ENCODE measurements at regions not wholly inside any gene's neighbourhood (a gene's known extent, or its start where the extent isn't known, plus 50 kb on each side); places are given as distances from the start of the nearest gene placed in this dataset.

- DNase-seq = no peak
Observed at GRCh38 chr6:99138445-99138844, 190.7 kb upstream of the FBXL4 start.

- no peak for DNase-seq
Observed at GRCh38 chr6:99137314-99137713, 189.6 kb upstream of the FBXL4 start.

GRCh38 chr6:99136488-99136887, 188.7 kb upstream of the FBXL4 start:
- DNase-seq = no peak

DNA sequence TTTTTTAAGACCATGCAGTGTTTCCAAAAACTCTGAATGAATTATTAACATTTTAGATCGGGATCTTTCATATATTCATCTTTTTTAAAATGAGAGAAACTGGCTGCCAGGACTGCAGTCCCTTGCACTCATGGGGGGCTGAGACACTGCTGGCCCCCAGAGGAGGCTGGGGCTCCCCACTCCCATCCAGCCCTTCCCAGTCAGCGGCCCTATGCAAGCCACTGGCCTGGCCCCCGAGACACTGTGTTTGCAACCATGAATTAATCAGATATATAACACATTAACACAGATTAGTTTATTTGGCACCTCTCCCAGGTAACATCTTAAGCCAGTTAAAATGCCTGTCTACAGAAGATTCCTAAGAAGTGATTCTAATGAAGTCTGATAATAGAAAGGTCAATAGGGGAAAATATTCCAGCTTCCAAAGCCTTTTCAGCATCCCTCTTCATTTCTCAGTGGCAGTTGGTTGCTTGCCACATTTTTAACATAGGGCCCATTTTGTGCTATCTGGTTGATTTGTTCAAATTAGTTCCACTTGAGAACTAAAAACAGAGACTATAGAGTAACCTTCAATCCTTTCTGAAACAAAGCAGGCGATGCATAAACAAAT, 184.4 kb upstream of the FBXL4 start:
- DNase-seq = no peak

- DNase-seq = no peak
Observed at GRCh38 chr6:99130897-99131873, 183.4 kb upstream of the FBXL4 start.

DNA sequence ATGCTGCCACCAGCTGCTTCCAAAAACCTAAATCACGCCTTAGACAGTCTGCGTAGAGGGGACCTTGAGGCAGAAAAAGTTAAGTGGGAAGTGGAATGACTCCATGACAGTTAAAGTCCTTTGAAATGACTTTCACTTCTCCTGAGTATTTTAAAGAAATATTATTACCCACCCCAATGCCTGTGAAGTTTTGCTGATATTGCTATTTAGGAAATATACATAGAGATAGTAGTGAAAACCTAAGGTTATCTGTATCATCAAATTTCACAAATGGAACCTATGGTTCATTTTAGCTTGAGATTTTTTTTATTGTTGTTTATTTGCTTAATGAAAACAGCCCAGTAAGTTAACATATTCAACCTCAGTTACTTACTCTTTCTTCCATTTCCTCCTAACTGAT, 182.1 kb upstream of the FBXL4 start:
- no peak for DNase-seq

DNA sequence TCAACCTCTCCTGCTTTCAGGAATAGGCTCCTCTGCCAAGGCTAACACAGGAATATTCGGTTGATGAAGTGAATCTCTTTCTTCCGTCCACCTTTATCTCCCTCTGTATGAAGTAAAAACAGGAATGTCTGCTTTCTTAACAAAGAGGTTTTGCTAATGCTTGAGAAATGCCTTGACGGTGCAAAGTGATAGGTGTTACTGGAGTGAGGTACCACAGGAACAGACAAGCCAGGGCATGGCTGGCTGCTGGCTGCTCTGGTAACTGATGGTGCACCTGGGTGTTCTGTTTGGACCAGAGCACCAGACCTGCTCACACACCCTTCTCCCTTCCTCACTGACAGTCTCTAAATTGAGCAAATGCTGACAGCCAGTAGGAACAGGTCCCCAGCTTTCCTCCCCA, 174.0 kb upstream of the FBXL4 start:
- no peak for DNase-seq

- DNase-seq = no peak
Observed at GRCh38 chr6:99120641-99121040, 172.9 kb upstream of the FBXL4 start.

- DNase-seq = peak; percentile 22
Observed at GRCh38 chr6:99119109-99120031, 171.6 kb upstream of the FBXL4 start.

GRCh38 chr6:99114769-99115406, 167.1 kb upstream of the FBXL4 start:
- no peak for DNase-seq

DNA sequence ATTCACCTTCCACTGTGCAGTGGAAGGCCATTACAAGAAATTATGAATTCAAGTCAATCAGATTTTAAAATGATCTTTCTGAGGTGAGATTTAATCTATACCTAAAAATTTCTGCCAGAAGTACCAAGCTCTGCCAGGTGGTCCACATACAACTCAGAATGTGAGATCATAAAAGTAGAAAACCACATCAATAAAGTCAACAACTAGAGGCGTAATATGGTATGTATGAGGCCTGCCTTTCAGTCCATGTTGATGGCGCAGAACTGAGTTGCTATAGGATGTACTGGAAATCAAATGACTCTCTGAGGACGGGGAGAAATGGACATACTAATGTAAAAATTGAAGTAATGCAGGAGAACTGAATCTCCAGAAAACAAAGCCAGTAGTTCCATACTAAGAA, 163.8 kb upstream of the FBXL4 start:
- DNase-seq = no peak

DNA sequence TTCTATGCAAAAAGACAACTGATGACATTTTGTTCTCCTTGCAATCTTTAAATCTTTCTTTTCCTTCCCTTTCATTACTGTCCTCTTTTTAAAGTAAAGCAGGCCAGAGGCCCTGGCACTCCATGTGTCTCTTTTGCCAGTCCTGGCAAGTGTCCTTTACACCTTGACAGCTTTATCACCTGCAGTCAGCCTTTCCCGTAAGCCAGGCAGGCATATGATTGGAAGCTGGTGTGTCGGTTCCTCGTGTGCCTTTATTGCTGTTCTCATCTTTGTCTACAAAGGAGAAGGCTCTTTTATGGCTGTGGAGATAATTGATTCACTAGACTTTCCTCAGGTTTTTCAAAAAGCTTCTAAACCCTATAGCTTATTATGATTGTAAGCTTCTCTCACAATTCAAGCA, 162.3 kb upstream of the FBXL4 start:
- DNase-seq = no peak

- no peak for DNase-seq
Observed at GRCh38 chr6:99104218-99104617, 156.5 kb upstream of the FBXL4 start.

GRCh38 chr6:99099243-99099642, 151.5 kb upstream of the FBXL4 start:
- DNase-seq = no peak

- DNase-seq = no peak
Observed at GRCh38 chr6:99096170-99096569, 148.4 kb upstream of the FBXL4 start.

DNA sequence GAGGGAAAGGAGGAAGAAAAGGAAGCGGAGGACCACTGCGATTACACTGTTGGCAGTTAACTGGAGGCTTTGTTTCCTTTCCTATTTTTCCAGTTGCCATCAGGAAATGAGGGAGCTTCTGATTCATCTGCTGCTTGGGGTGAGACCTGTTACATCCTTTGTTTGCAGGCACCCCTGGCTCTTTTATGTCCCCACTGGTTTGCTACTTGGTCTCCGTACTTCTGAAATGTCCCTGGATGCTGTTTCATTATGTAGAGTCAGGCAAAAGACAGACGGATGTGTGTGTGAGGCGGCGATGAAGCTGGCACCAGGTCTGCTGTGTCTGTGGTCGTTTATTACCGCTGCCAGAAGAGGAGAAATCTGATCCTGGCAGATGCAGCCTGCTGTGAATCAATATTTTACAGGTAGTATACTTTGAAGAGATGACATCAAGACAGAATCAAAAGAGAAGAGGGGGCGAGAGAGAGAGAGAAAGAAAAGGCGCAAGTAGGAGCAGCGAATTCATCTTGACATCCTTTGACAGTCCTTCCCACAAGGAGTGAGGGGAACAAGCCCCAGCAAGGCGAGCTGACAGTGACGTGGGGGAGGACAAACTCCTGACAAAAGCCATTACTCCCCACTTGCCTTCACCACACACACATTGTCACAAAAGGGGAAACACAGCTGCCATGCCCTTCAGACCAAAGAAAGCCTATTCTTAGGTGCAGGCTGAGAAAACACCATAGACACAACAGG, 145.9 kb upstream of the FBXL4 start:
- DNase-seq = no peak

- no peak for DNase-seq
Observed at GRCh38 chr6:99092461-99092860, 144.7 kb upstream of the FBXL4 start.

DNA sequence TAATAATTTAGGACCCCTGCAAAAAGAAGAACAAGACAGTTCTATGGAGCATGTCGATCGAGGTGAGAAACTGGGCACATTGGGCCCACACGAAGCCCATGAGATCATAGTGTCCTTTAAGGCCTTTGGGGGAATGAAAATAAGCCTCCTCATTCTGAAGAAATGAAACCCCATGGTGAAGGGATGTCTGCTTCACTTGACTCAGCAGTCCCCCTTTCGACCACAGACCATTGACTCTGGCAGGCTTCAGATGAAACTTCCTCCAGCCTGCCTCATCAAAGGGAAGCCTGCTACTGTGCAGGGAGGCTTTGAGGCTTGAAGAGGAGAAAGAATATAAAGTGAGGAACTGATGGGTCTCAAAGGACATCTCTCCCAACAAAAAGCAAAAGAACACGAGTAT, 144.2 kb upstream of the FBXL4 start:
- no peak for DNase-seq

DNA sequence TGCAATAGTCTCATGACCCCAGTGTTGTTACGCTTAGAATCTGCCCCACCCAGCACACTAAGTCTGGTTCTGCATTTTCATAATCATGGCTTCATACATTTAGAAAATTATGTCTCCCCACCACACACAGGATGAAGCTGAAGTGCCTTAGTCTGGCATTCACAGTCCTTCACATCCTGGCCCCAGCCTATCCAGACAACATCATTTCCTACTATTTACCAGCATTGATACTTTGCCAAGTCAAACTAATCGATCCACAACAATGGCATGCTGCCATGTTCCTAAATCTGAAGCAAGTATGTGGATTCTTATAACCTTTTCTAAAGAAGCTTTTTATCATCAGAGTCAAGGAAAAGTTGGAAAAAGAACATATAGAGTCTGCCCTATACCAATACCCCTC, 132.4 kb upstream of the FBXL4 start:
- DNase-seq = no peak

- no peak for DNase-seq
Observed at GRCh38 chr6:99079058-99079457, 131.3 kb upstream of the FBXL4 start.

DNA sequence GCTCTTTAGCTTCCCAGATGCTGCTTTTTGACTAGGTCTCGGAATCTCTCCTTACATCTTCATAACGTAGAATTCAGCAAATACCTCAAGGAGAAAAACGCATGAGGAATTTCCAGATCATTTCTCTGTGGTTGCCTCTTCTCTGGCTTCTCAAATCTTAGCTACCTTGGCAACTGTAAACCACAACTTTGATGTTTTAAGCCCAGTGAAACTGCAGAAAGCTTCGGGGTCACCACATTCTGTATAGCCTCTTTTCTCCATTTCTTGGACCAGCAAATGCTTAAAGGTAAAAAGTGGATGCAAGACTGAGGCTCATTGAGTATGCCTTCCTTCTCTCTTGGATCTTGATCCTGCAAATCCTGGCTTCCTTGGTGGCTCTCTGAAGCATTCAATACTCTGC, 125.5 kb upstream of the FBXL4 start:
- no peak for DNase-seq

- DNase-seq = no peak
Observed at GRCh38 chr6:99066044-99066443, 118.3 kb upstream of the FBXL4 start.

Data from stimulated activated CD4-positive, alpha-beta T cell treated with anti-CD3 and anti-CD28 coated beads, Interleukin-4, amount 100 ng/mL, for 24 hours (primary cell).